Keratinocyte (primary cell): ENCODE measurements at regions not wholly inside any gene's neighbourhood (a gene's known extent, or its start where the extent isn't known, plus 50 kb on each side); places are given as distances from the start of the nearest gene placed in this dataset.

Experiments used
- DNase-seq: peaks from one replicate; pipeline ENCODE4 v3.0.0-alpha.2; 2011; ENCODE audit warnings: low read depth, missing footprints, low spot score
- FAIRE-seq: peaks from 2 replicates; lab custom pipeline; 2011; peaks lifted over from hg19 to GRCh38; lab: Jason Lieb, UNC
- H2AFZ ChIP-seq: 2 replicates; pipeline ENCODE4 v1.6.0; 2012; ENCODE audit warnings: low read length, control low read depth, inconsistent platforms; ENCODE audit not compliant: control insufficient read depth
- H3K27ac ChIP-seq: 2 replicates; pipeline ENCODE4 v1.5.1; 2011; ENCODE audit warnings: low read length; ENCODE audit not compliant: control insufficient read depth, insufficient read depth
- H3K27me3 ChIP-seq: 3 replicates; pipeline ENCODE4 v1.6.0; 2011; ENCODE audit warnings: low read length; ENCODE audit not compliant: control insufficient read depth, insufficient read depth; ENCODE audit errors: extremely low read depth
- H3K36me3 ChIP-seq, 2 experiments: 2 replicates in 1 of 2; 3 replicates in 1 of 2; pipeline ENCODE4 v1.5.1; 2011; ENCODE audit warnings: low read length in 2 of 2, mild to moderate bottlenecking in 1 of 2; ENCODE audit not compliant: control insufficient read depth in 2 of 2, insufficient read depth in 2 of 2; ENCODE audit errors: extremely low read depth in 1 of 2
- H3K4me1 ChIP-seq: 3 replicates; pipeline ENCODE4 v1.5.1; 2011; ENCODE audit warnings: low read length; ENCODE audit not compliant: control insufficient read depth, insufficient read depth; ENCODE audit errors: extremely low read depth
- H3K4me2 ChIP-seq: 3 replicates; pipeline ENCODE4 v1.6.0; 2011; ENCODE audit warnings: low read depth, low read length; ENCODE audit not compliant: control insufficient read depth, insufficient read depth; ENCODE audit errors: extremely low read depth
- H3K4me3 ChIP-seq, 3 experiments: fragments of 200-600 bp in 1 of 3; sonication (generic) in 1 of 3; 2 replicates in 2 of 3; 3 replicates in 1 of 3; pipeline ENCODE4 v1.5.1; 2011 to 2016; ENCODE audit warnings: low read length in 3 of 3, mild to moderate bottlenecking in 3 of 3, control low read depth in 2 of 3, inconsistent platforms in 1 of 3, low read depth in 1 of 3, mixed read lengths in 1 of 3, mixed run types in 1 of 3, moderate library complexity in 1 of 3; ENCODE audit not compliant: control insufficient read depth in 2 of 3, insufficient read depth in 2 of 3; ENCODE audit errors: extremely low read depth in 1 of 3
- H3K79me2 ChIP-seq: 2 replicates; pipeline ENCODE4 v1.6.0; 2012; ENCODE audit warnings: low read length; ENCODE audit not compliant: control insufficient read depth, insufficient read depth
- H3K9ac ChIP-seq: 3 replicates; pipeline ENCODE4 v1.6.0; 2011; ENCODE audit warnings: low read length; ENCODE audit not compliant: control insufficient read depth, insufficient read depth; ENCODE audit errors: extremely low read depth
- H3K9me1 ChIP-seq: 3 replicates; pipeline ENCODE4 v1.6.0; 2011; ENCODE audit warnings: low read length; ENCODE audit not compliant: control insufficient read depth, insufficient read depth; ENCODE audit errors: extremely low read depth
- H3K9me3 ChIP-seq: 2 replicates; pipeline ENCODE4 v1.5.1; 2012; ENCODE audit warnings: low read depth, low read length; ENCODE audit not compliant: control insufficient read depth
- H4K20me1 ChIP-seq: 3 replicates; pipeline ENCODE4 v1.6.0; 2011; ENCODE audit warnings: low read length; ENCODE audit not compliant: control insufficient read depth, insufficient read depth; ENCODE audit errors: extremely low read depth
- EZH2 ChIP-seq: IDR thresholded peaks from one replicate; pipeline ENCODE4 v1.6.1; 2012; ENCODE audit warnings: inconsistent platforms, mild to moderate bottlenecking, low read length, moderate library complexity
- dilution Hi-C: fragments of 300-500 bp; cut with MboI; formaldehyde crosslinking; loops from one replicate; pipeline ENCODE4 v1.7.0; 2020; ENCODE audit warnings: low sequenced_read_pairs; ENCODE audit not compliant: extremely low pct_ligation_motif_present
- TF ChIP-seq, protein P1 (sequence below), 3 experiments: IDR thresholded peaks in 1 of 3; conservative IDR thresholded peaks in 1 of 3; optimal IDR thresholded peaks in 1 of 3; 2 replicates in 2 of 3; 3 replicates in 1 of 3; pipeline versions ENCODE3 to v1.5.1; 2011; ENCODE audit warnings: low read length in 3 of 3, mild to moderate bottlenecking in 3 of 3, moderate library complexity in 2 of 3, control low read depth in 1 of 3, inconsistent platforms in 1 of 3; ENCODE audit not compliant: insufficient read depth in 2 of 3; ENCODE audit errors: extremely low read depth in 1 of 3

GRCh38 chr7:22625251-22625650 lies 101.7 kb upstream of the IL6 start:
- DNase-seq (no peak), FAIRE-seq (no peak)
- no peak overlapping the region for H2AFZ ChIP-seq
- H3K9ac ChIP-seq = no peak overlapping the region
- H3K4me1 ChIP-seq = no peaks in the 10 kb centered on the region
- H3K27ac ChIP-seq = no peak overlapping the region
- no peaks in the 10 kb centered on the region for H3K36me3 ChIP-seq
- no peaks in the 10 kb centered on the region for H4K20me1 ChIP-seq
- H3K4me2 ChIP-seq = no peak overlapping the region
- H3K4me3 ChIP-seq = no peak overlapping the region
- H3K9me3 ChIP-seq = no peaks in the 10 kb centered on the region
- H3K79me2 ChIP-seq = no peaks in the 10 kb centered on the region
- TF ChIP-seq, protein P1, sequence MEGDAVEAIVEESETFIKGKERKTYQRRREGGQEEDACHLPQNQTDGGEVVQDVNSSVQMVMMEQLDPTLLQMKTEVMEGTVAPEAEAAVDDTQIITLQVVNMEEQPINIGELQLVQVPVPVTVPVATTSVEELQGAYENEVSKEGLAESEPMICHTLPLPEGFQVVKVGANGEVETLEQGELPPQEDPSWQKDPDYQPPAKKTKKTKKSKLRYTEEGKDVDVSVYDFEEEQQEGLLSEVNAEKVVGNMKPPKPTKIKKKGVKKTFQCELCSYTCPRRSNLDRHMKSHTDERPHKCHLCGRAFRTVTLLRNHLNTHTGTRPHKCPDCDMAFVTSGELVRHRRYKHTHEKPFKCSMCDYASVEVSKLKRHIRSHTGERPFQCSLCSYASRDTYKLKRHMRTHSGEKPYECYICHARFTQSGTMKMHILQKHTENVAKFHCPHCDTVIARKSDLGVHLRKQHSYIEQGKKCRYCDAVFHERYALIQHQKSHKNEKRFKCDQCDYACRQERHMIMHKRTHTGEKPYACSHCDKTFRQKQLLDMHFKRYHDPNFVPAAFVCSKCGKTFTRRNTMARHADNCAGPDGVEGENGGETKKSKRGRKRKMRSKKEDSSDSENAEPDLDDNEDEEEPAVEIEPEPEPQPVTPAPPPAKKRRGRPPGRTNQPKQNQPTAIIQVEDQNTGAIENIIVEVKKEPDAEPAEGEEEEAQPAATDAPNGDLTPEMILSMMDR (optimal IDR thresholded peaks at IDR 0.05 in 1 of 3, IDR thresholded peaks at IDR 0.05 in 1 of 3, conservative IDR thresholded peaks at IDR 0.05 in 1 of 3; ENCODE audit: extremely low read depth in 1 of 3, insufficient read depth in 2 of 3, low read length in 3 of 3) = no peak
- no peak for TF ChIP-seq EZH2
- no peaks in the 10 kb centered on the region for H3K9me1 ChIP-seq
- dilution Hi-C loops = no loop called here
- no peaks in the 10 kb centered on the region for H3K27me3 ChIP-seq

DNA sequence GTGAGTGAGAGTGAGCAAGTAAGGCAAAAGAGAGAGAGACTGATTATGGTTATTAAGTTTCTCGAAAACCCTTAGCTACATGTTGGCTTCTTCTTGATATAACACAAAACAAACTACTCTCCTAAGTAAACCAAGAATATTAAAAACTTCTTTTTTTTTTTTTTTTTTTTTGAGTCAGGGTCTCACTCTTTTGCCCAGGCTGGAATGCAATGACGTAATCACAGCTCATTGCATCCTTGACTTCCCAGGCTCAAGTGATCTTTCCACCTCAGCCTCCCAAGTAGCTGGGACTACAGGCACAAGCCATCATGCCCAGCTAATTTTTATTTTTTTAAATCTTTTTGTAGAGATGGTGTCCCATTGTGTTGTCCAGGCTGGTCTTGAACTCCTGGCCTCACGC lies 102.2 kb upstream of the IL6 start:
- Histone ChIP-seq H3K9me1 (no peaks in the 10 kb centered on the region), H3K4me1 (no peaks in the 10 kb centered on the region), H4K20me1 (no peaks in the 10 kb centered on the region), H3K36me3 (no peaks in the 10 kb centered on the region), H3K27ac (no peak overlapping the region), H3K27me3 (no peaks in the 10 kb centered on the region), H3K4me2 (no peak overlapping the region), H3K9ac (no peak overlapping the region), H3K79me2 (no peaks in the 10 kb centered on the region), H3K9me3 (no peaks in the 10 kb centered on the region), H3K4me3 (no peak overlapping the region), H2AFZ (no peak overlapping the region)
- DNase-seq = no peak
- TF ChIP-seq, protein P1 (optimal IDR thresholded peaks at IDR 0.05 in 1 of 3, IDR thresholded peaks at IDR 0.05 in 1 of 3, conservative IDR thresholded peaks at IDR 0.05 in 1 of 3; ENCODE audit: extremely low read depth in 1 of 3, insufficient read depth in 2 of 3, low read length in 3 of 3) = no peak
- TF ChIP-seq EZH2 = no peak
- FAIRE-seq = no peak
- dilution Hi-C loops = no loop called here
